Astrocyte of the hippocampus (primary cell): ENCODE measurements at regions not wholly inside any gene's neighbourhood (a gene's known extent, or its start where the extent isn't known, plus 50 kb on each side); places are given as distances from the start of the nearest gene placed in this dataset.

Experiments used
- DNase-seq: peaks from one replicate; pipeline ENCODE4 v3.0.0; 2011; ENCODE audit warnings: low read depth, low spot score

- no peak for DNase-seq
These were observed 218.5 kb upstream of the NR2F2 start for GRCh38 chr15:96112018-96112417.

GRCh38 chr15:96115642-96116041, 214.9 kb upstream of the NR2F2 start:
- DNase-seq: peak; percentile 61

GRCh38 chr15:96117270-96117669, 213.2 kb upstream of the NR2F2 start:
- DNase-seq: no peak

GRCh38 chr15:96119734-96120133, 210.8 kb upstream of the NR2F2 start:
- DNase-seq: no peak

GRCh38 chr15:96121086-96121920, 209.2 kb upstream of the NR2F2 start:
- no peak for DNase-seq

GRCh38 chr15:96122077-96123027, 208.1 kb upstream of the NR2F2 start:
- DNase-seq: no peak

GRCh38 chr15:96123028-96123400, 207.5 kb upstream of the NR2F2 start:
- no peak for DNase-seq

- DNase-seq: no peak
These were observed 206.8 kb upstream of the NR2F2 start for GRCh38 chr15:96123630-96124187.

- no peak for DNase-seq
These were observed 206.1 kb upstream of the NR2F2 start for GRCh38 chr15:96124436-96124835.

- no peak for DNase-seq
These were observed 204.6 kb upstream of the NR2F2 start for GRCh38 chr15:96125721-96126415.

- DNase-seq: no peak
These were observed 203.6 kb upstream of the NR2F2 start for GRCh38 chr15:96126859-96127258.

GRCh38 chr15:96130734-96131133, 199.8 kb upstream of the NR2F2 start:
- no peak for DNase-seq

- DNase-seq: no peak
These were observed 198.4 kb upstream of the NR2F2 start for GRCh38 chr15:96132126-96132525.

- no peak for DNase-seq
These were observed 195.1 kb upstream of the NR2F2 start for GRCh38 chr15:96135166-96136093.

GRCh38 chr15:96138985-96139384, 191.5 kb upstream of the NR2F2 start:
- DNase-seq: no peak

- DNase-seq: no peak
These were observed 188.0 kb upstream of the NR2F2 start for GRCh38 chr15:96142498-96142897.

GRCh38 chr15:96144734-96145133, 185.8 kb upstream of the NR2F2 start:
- DNase-seq: no peak

- DNase-seq: no peak
These were observed 183.8 kb upstream of the NR2F2 start for GRCh38 chr15:96146726-96147125.

- DNase-seq: no peak
These were observed 183.2 kb upstream of the NR2F2 start for GRCh38 chr15:96147267-96147666.

- no peak for DNase-seq
These were observed 180.2 kb upstream of the NR2F2 start for GRCh38 chr15:96150254-96150653.

- peak; percentile 4 for DNase-seq
These were observed 178.8 kb upstream of the NR2F2 start for GRCh38 chr15:96151749-96152148.
